ENCODE measurements at regions not wholly inside any gene's neighbourhood (a gene's known extent, or its start where the extent isn't known, plus 50 kb on each side); places are given as distances from the start of the nearest gene placed in this dataset.

DNA sequence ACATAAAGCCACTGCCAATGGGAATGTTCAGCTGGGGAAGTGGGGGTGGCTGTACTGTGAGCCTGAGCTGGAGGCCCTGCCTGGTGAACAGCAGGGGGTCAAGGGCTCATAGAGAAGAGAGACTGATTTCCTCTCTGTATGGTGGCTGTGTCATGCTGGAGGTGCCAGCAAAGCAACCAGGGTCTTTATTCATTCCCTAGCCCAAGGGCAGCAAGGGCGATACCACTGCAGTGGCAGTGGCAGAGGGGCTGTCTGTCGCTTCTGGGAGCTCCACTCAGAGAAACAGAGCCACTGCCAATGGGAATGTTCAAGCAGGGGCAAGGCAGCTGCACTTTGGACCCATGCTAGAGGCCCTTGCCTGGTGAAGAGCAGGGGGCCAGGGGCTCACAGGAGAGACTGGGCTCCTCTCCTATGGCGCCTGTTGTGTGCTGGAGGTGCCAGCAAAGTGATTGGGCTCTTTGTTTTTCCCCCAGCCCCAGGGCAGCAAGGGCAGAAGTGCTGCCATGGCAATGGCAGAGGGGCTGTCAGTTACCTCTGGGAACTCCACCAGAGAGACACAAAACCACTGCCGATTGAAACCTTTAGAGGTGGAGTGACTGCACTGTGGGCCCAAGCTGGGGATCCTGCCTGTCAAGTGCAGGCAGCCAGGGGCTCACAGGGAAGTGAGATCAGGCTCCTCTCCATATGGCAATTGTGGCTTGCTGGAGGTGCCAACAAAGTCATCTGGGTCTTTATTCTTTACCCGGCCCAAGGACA lies 545.1 kb downstream of the SH2D4B start:
- no peak for TF ChIP-seq POLR2A (IDR thresholded peaks at IDR 0.05)
- TF ChIP-seq, protein P1, sequence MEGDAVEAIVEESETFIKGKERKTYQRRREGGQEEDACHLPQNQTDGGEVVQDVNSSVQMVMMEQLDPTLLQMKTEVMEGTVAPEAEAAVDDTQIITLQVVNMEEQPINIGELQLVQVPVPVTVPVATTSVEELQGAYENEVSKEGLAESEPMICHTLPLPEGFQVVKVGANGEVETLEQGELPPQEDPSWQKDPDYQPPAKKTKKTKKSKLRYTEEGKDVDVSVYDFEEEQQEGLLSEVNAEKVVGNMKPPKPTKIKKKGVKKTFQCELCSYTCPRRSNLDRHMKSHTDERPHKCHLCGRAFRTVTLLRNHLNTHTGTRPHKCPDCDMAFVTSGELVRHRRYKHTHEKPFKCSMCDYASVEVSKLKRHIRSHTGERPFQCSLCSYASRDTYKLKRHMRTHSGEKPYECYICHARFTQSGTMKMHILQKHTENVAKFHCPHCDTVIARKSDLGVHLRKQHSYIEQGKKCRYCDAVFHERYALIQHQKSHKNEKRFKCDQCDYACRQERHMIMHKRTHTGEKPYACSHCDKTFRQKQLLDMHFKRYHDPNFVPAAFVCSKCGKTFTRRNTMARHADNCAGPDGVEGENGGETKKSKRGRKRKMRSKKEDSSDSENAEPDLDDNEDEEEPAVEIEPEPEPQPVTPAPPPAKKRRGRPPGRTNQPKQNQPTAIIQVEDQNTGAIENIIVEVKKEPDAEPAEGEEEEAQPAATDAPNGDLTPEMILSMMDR (IDR thresholded peaks at IDR 0.05) = no peak
- WGBS, 2 donors = 57 to 92% methylated on average over 4 to 5 of the region's 5 CpGs
- intact Hi-C loops (cut with DNase I; ENCODE audit: low total_unique reads) = no loop called here
- no peak overlapping the region for H3K4me3 ChIP-seq (ENCODE audit: low read depth, poor library complexity, severe bottlenecking)
- DNase-seq (ENCODE audit: low spot score in 2 of 2) = no peak

DNA sequence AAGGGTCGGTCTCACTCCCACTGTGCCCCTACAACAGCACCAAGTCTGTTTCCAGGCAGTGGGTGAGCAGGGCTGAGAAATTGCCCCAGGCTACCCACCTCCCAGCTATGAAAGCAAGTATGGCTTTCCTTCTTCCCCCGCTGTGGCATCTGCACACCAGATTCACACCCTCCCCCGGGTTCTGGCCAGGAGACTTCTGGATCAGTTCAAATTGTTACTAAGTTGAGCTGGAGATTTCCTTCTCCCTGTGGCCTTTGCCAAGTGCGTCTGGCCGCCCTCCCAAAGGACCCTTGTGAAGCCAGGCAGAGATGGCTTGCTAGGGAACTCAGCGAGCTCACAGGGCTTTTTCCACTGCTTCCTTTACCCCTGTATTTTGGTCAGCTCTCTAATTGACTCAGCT lies 555.4 kb downstream of the SH2D4B start:
- H3K4me3 ChIP-seq (ENCODE audit: low read depth, poor library complexity, severe bottlenecking) = no peak overlapping the region
- no peak for TF ChIP-seq POLR2A (IDR thresholded peaks at IDR 0.05)
- TF ChIP-seq, protein P1 (IDR thresholded peaks at IDR 0.05) = no peak
- intact Hi-C loops (cut with DNase I; ENCODE audit: low total_unique reads) = no loop called here
- 63 to 70% methylated on average over 6 of the region's 6 CpGs for WGBS, 2 donors
- no peak for DNase-seq (ENCODE audit: low spot score in 2 of 2)

DNA sequence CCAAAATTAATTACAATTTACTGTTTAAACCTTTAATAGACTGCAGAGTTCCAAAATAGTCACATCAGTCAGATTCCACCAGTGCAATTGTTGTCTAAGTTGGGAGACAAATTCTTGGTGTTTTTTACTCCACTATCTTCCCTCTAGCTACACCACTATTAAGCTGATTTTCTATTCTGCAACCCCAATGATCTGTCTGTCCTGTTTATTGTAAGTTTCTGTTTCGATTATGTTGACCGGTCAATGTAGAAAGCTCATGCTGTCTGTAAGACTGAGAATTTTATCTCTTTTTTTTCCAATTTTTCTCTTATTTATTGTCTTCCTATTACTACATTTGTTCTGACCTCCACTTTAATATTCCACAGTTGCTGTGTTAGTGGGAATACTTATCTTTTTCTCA lies 557.5 kb downstream of the SH2D4B start:
- DNase-seq (ENCODE audit: low spot score in 2 of 2) = no peak
- intact Hi-C loops (cut with DNase I; ENCODE audit: low total_unique reads) = no loop called here
- WGBS, 2 donors = 93 to 96% methylated on average over 2 of the region's 2 CpGs
- TF ChIP-seq, protein P1 (IDR thresholded peaks at IDR 0.05) = no peak
- no peak for TF ChIP-seq POLR2A (IDR thresholded peaks at IDR 0.05)
- H3K4me3 ChIP-seq (ENCODE audit: low read depth, poor library complexity, severe bottlenecking) = no peak overlapping the region

DNA sequence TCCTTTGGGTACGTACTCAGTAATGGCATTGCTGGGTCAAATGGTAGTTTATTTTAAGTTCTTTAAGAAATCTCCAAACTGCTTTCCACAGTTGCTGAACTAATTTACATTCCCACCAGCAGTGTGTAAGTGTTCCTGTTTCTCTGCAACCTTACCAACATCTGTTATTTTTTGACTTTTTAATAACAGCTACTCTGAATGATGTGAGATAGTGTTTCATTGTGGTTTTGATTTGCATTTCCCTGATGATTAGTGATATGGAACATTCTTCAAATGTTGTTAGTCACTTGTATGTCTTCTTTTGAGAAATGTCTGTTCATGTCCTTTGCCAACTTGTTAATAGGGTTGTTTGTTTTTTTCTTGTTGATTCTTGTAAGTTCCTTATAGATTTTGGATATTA lies 558.9 kb downstream of the SH2D4B start:
- intact Hi-C loops (cut with DNase I; ENCODE audit: low total_unique reads) = no loop called here
- no peak overlapping the region for H3K4me3 ChIP-seq (ENCODE audit: low read depth, poor library complexity, severe bottlenecking)
- DNase-seq (ENCODE audit: low spot score in 2 of 2) = no peak
- TF ChIP-seq, protein P1 (IDR thresholded peaks at IDR 0.05) = no peak
- TF ChIP-seq POLR2A (IDR thresholded peaks at IDR 0.05) = no peak
- 55 to 68% methylated on average over 1 of the region's 1 CpG for WGBS, 2 donors

DNA sequence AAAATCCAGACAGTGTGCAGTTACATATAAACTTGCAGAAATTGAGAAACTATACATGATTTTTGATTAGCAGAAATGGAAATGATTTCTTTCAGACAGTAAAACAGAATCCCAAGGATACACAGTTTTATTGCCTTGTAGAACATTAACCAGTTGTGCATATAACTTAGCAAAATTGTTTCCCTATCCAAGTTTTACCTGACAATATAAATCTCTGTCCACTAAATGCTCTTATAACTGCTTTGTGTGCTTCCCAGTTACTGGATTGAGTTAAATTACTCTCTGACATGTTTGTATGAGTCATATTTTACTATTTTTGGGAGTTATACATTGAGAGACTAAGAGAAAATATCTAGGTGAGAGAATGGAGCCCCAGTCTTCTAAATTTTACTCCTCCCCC lies 563.4 kb downstream of the SH2D4B start:
- H3K4me3 ChIP-seq (ENCODE audit: low read depth, poor library complexity, severe bottlenecking) = no peak overlapping the region
- intact Hi-C loops (cut with DNase I; ENCODE audit: low total_unique reads) = no loop called here
- no peak for DNase-seq (ENCODE audit: low spot score in 2 of 2)
- TF ChIP-seq POLR2A (IDR thresholded peaks at IDR 0.05) = no peak
- TF ChIP-seq, protein P1 (IDR thresholded peaks at IDR 0.05) = no peak

DNA sequence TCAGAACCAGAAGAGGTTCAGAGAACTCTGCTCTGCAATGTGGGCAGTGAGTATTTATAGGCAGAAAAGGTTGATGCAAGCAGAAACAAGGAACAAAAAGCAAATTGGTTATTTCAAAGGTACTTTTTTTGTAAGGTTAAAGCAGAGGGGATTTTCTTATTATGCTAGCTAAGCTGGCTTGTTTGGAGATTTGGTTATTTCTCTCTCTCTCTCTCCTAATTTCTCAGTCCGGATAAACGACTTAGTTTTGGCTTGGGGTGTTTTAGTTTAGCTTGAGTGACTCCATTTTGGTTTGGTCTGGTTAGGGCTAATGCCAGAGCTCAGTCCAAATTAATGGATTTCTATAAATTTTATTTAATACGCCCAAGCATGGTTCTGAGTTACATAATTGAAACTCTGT lies 566.8 kb downstream of the SH2D4B start:
- TF ChIP-seq, protein P1 (IDR thresholded peaks at IDR 0.05) = no peak
- no peak for TF ChIP-seq POLR2A (IDR thresholded peaks at IDR 0.05)
- intact Hi-C loops (cut with DNase I; ENCODE audit: low total_unique reads) = no loop called here
- no peak for DNase-seq (ENCODE audit: low spot score in 2 of 2)
- H3K4me3 ChIP-seq (ENCODE audit: low read depth, poor library complexity, severe bottlenecking) = no peak overlapping the region
- WGBS, 2 donors = 79 to 82% methylated on average over 3 of the region's 3 CpGs

Data from lower leg skin (tissue), 4 donors.